ENCODE measurements at regions not wholly inside any gene's neighbourhood (a gene's known extent, or its start where the extent isn't known, plus 50 kb on each side); places are given as distances from the start of the nearest gene placed in this dataset.

GRCh38 chr9:110142253-110142652 is 65.7 kb downstream of the C9orf152 start:
- H3K4me1 ChIP-seq (ENCODE audit: control insufficient read depth in 2 of 3, insufficient read depth in 2 of 3, low read depth in 1 of 3, low read length in 3 of 3) = peaks cover 0 to 22% (median 4%) of the 10 kb centered on the region in 3 donors
- peak overlapping the region in 1 of 2 donors; percentile 38 for H3K27ac ChIP-seq (ENCODE audit: low read depth in 2 of 2, low read length in 2 of 2)
- FAIRE-seq (no peak), DNase-seq (no peak)
- H3K9ac ChIP-seq (ENCODE audit: low read length in 3 of 3) = no peak overlapping the region
- no peaks in the 10 kb centered on the region for H3K27me3 ChIP-seq (ENCODE audit: control insufficient read depth, insufficient read depth, low read length)
- H3K4me3 ChIP-seq (ENCODE audit: low read length in 3 of 3) = no peak overlapping the region
- H3K36me3 ChIP-seq (ENCODE audit: control insufficient read depth in 2 of 3, insufficient read depth in 3 of 3, low read length in 3 of 3) = peaks cover 2 to 26% (median 17%) of the 10 kb centered on the region in 3 donors
- TF ChIP-seq CTCF (IDR thresholded peaks at IDR 0.05; ENCODE audit: borderline replicate concordance, extremely low read depth, insufficient read depth) = no peak
- intact Hi-C loops (cut with DNase I) = no loop called here
- H3K9me3 ChIP-seq (ENCODE audit: control insufficient read depth in 2 of 3, insufficient read depth in 1 of 3, low read length in 3 of 3) = no peaks in the 10 kb centered on the region

GRCh38 chr9:110142868-110143481 is 65.0 kb downstream of the C9orf152 start:
- peak overlapping the region in 1 of 2 donors; percentile 38 for H3K27ac ChIP-seq (ENCODE audit: low read depth in 2 of 2, low read length in 2 of 2)
- intact Hi-C loops (cut with DNase I) = no loop called here
- no peak overlapping the region for H3K9ac ChIP-seq (ENCODE audit: low read length in 3 of 3)
- no peak for DNase-seq
- H3K9me3 ChIP-seq (ENCODE audit: control insufficient read depth in 2 of 3, insufficient read depth in 1 of 3, low read length in 3 of 3) = no peaks in the 10 kb centered on the region
- H3K27me3 ChIP-seq (ENCODE audit: control insufficient read depth, insufficient read depth, low read length) = no peaks in the 10 kb centered on the region
- peaks cover 2 to 19% (median 13%) of the 10 kb centered on the region in 3 donors for H3K36me3 ChIP-seq (ENCODE audit: control insufficient read depth in 2 of 3, insufficient read depth in 3 of 3, low read length in 3 of 3)
- H3K4me3 ChIP-seq (ENCODE audit: low read length in 3 of 3) = no peak overlapping the region
- no peak for TF ChIP-seq CTCF (IDR thresholded peaks at IDR 0.05; ENCODE audit: borderline replicate concordance, extremely low read depth, insufficient read depth)
- FAIRE-seq = no peak
- peaks cover 0 to 21% (median 4%) of the 10 kb centered on the region in 3 donors for H3K4me1 ChIP-seq (ENCODE audit: control insufficient read depth in 2 of 3, insufficient read depth in 2 of 3, low read depth in 1 of 3, low read length in 3 of 3)

GRCh38 chr9:110143485-110143884 is 64.5 kb downstream of the C9orf152 start:
- DNase-seq = no peak
- intact Hi-C loops (cut with DNase I) = no loop called here
- peaks cover 0 to 17% (median under 1%) of the 10 kb centered on the region in 3 donors for H3K4me1 ChIP-seq (ENCODE audit: control insufficient read depth in 2 of 3, insufficient read depth in 2 of 3, low read depth in 1 of 3, low read length in 3 of 3)
- H3K27ac ChIP-seq (ENCODE audit: low read depth in 2 of 2, low read length in 2 of 2) = peak overlapping the region in 1 of 2 donors; percentile 19
- H3K9ac ChIP-seq (ENCODE audit: low read length in 3 of 3) = no peak overlapping the region
- TF ChIP-seq CTCF (IDR thresholded peaks at IDR 0.05; ENCODE audit: borderline replicate concordance, extremely low read depth, insufficient read depth) = no peak
- no peak overlapping the region for H3K4me3 ChIP-seq (ENCODE audit: low read length in 3 of 3)
- FAIRE-seq = no peak
- no peaks in the 10 kb centered on the region for H3K27me3 ChIP-seq (ENCODE audit: control insufficient read depth, insufficient read depth, low read length)
- H3K36me3 ChIP-seq (ENCODE audit: control insufficient read depth in 2 of 3, insufficient read depth in 3 of 3, low read length in 3 of 3) = peaks cover 0 to 16% (median 8%) of the 10 kb centered on the region in 3 donors
- no peaks in the 10 kb centered on the region for H3K9me3 ChIP-seq (ENCODE audit: control insufficient read depth in 2 of 3, insufficient read depth in 1 of 3, low read length in 3 of 3)

Data from kidney (tissue), 13 donors.